SK-N-SH (cell line): ENCODE measurements at regions not wholly inside any gene's neighbourhood (a gene's known extent, or its start where the extent isn't known, plus 50 kb on each side); places are given as distances from the start of the nearest gene placed in this dataset.

Experiments used
- CTCF ChIA-PET: fragments of 300-600, 350-600 bp; formaldehyde crosslinking; extraction: SDS; loops from one replicate; lab custom pipeline; 2021; lab: Yijun Ruan, JAX
- POLR2A ChIA-PET: fragments of 350-600 bp; sonication (Branson Sonifier 250); formaldehyde crosslinking; extraction: SDS; loops from one replicate; lab custom pipeline; 2020; ENCODE audit warnings: antibody characterized with exemption, inconsistent platforms; lab: Yijun Ruan, JAX
- DNase-seq: peaks from one replicate; pipeline ENCODE4 v3.0.0; 2012
- H2AFZ ChIP-seq: fragments of 200-600 bp; sonication (generic); 2 replicates; pipeline ENCODE4 v1.8.1; 2016; ENCODE audit warnings: antibody characterized with exemption, mild to moderate bottlenecking, low read depth
- H3F3A ChIP-seq: fragments of 200-600 bp; sonication (generic); replicated peaks from 2 replicates; pipeline ENCODE3; 2016; ENCODE audit warnings: antibody characterized with exemption, mild to moderate bottlenecking; ENCODE audit not compliant: insufficient read depth
- H3K27ac ChIP-seq, 2 experiments: fragments of 200-500 bp in 1 of 2; fragments of 200-600 bp in 1 of 2; sonication (Bioruptor generic) in 1 of 2; sonication (generic), shearing (Covaris generic) in 1 of 2; 2 replicates each; pipeline versions ENCODE4 v1.5.1 to v1.6.1; 2014 to 2016; ENCODE audit warnings: low read depth in 2 of 2, inconsistent platforms in 1 of 2, low read length in 1 of 2, mild to moderate bottlenecking in 1 of 2, mixed read lengths in 1 of 2
- H3K27me3 ChIP-seq: fragments of 200-600 bp; sonication (generic), shearing (Covaris generic); 2 replicates; pipeline ENCODE4 v1.6.1; 2016; ENCODE audit warnings: mixed run types; ENCODE audit not compliant: insufficient read depth
- H3K36me3 ChIP-seq, 2 experiments: fragments of 200-500 bp in 1 of 2; fragments of 200-600 bp in 1 of 2; sonication (Bioruptor generic) in 1 of 2; sonication (generic) in 1 of 2; replicated peaks in 1 of 2; 2 replicates each; pipeline versions ENCODE3 to v1.5.1; 2014 to 2016; ENCODE audit warnings: low read length in 1 of 2, mild to moderate bottlenecking in 1 of 2; ENCODE audit not compliant: insufficient read depth in 2 of 2, control insufficient read depth in 1 of 2
- H3K4me1 ChIP-seq, 2 experiments: fragments of 200-500 bp in 1 of 2; fragments of 200-600 bp in 1 of 2; sonication (Bioruptor generic) in 1 of 2; sonication (generic), shearing (Covaris generic) in 1 of 2; 2 replicates each; pipeline versions ENCODE4 v1.5.1 to v1.6.1; 2014 to 2016; ENCODE audit warnings: low read depth in 1 of 2, low read length in 1 of 2, mixed run types in 1 of 2; ENCODE audit not compliant: insufficient read depth in 2 of 2, control insufficient read depth in 1 of 2
- H3K4me2 ChIP-seq: fragments of 200-600 bp; sonication (generic), shearing (Covaris generic); 2 replicates; pipeline ENCODE4 v1.6.1; 2017; ENCODE audit warnings: mixed run types
- H3K4me3 ChIP-seq, 2 experiments: fragments of 200-500 bp in 1 of 2; fragments of 200-600 bp in 1 of 2; sonication (Bioruptor generic) in 1 of 2; sonication (generic), shearing (Covaris generic) in 1 of 2; 2 replicates each; pipeline versions ENCODE4 v1.5.1 to v1.8.1; 2014 to 2016; ENCODE audit warnings: low read depth in 2 of 2, inconsistent platforms in 1 of 2, low read length in 1 of 2, mild to moderate bottlenecking in 1 of 2, mixed read lengths in 1 of 2, moderate library complexity in 1 of 2
- H3K79me2 ChIP-seq: fragments of 200-600 bp; sonication (generic); 2 replicates; pipeline ENCODE4 v1.8.1; 2017; ENCODE audit warnings: mild to moderate bottlenecking; ENCODE audit not compliant: insufficient read depth
- H3K9ac ChIP-seq: fragments of 200-600 bp; sonication (generic); 2 replicates; pipeline ENCODE4 v1.6.1; 2017; ENCODE audit warnings: mixed run types
- H3K9me2 ChIP-seq: fragments of 200-600 bp; sonication (generic); 2 replicates; pipeline ENCODE4 v1.6.1; 2017; ENCODE audit warnings: mixed run types
- H3K9me3 ChIP-seq: fragments of 200-600 bp; sonication (generic); 2 replicates; pipeline ENCODE4 v1.6.1; 2017; ENCODE audit warnings: mixed run types, mild to moderate bottlenecking, moderate library complexity
- H4K20me1 ChIP-seq: fragments of 200-600 bp; sonication (generic); 2 replicates; pipeline ENCODE4 v1.6.1; 2017; ENCODE audit warnings: mild to moderate bottlenecking, mixed run types; ENCODE audit not compliant: insufficient read depth
- ELF1 ChIP-seq: IDR thresholded peaks from 2 replicates; pipeline ENCODE4 v1.4.0; 2012
- EP300 ChIP-seq, 2 experiments: IDR thresholded peaks; 2 replicates each; pipeline versions ENCODE4 v1.4.0 to v1.6.1; 2012; ENCODE audit warnings: borderline replicate concordance in 1 of 2, low read depth in 1 of 2, low read length in 1 of 2
- EZH2phosphoT487 ChIP-seq: fragments of 200-600 bp; sonication (generic); IDR thresholded peaks from 2 replicates; pipeline ENCODE4 v1.6.1; 2017; ENCODE audit warnings: low read depth, mixed run types, mild to moderate bottlenecking, antibody characterized with exemption, moderate library complexity, borderline replicate concordance
- FOXJ3 ChIP-seq: sonication (generic); formaldehyde crosslinking; IDR thresholded peaks from 2 replicates; pipeline ENCODE4 v1.5.1; 2020; ENCODE audit warnings: mild to moderate bottlenecking, missing genetic modification reagents
- GABPA ChIP-seq: IDR thresholded peaks from 2 replicates; pipeline ENCODE4 v1.4.0; 2012; ENCODE audit warnings: low read depth, mild to moderate bottlenecking
- GATA2 ChIP-seq: sonication (generic); formaldehyde crosslinking; IDR thresholded peaks from 2 replicates; pipeline ENCODE4 v1.5.0; 2020; ENCODE audit warnings: mild to moderate bottlenecking, missing genetic modification reagents
- MXI1 ChIP-seq: IDR thresholded peaks from 2 replicates; pipeline ENCODE4 v1.6.1; 2012; ENCODE audit warnings: mild to moderate bottlenecking, low read depth, low read length, improper control_type of control experiment
- NRF1 ChIP-seq: IDR thresholded peaks from 2 replicates; pipeline ENCODE4 v1.6.1; 2012; ENCODE audit warnings: low read depth, mild to moderate bottlenecking, low read length
- POLR2AphosphoS5 ChIP-seq: IDR thresholded peaks from 2 replicates; pipeline ENCODE4 v1.6.1; 2012; ENCODE audit warnings: low read depth, low read length
- RAD21 ChIP-seq: IDR thresholded peaks from 2 replicates; pipeline ENCODE4 v1.6.1; 2012; ENCODE audit warnings: mild to moderate bottlenecking, low read length
- RCOR1 ChIP-seq: fragments of 150-350 bp; IDR thresholded peaks from 2 replicates; pipeline ENCODE4 v1.6.1; 2017; ENCODE audit warnings: antibody characterized with exemption, low read length
- RFX5 ChIP-seq: IDR thresholded peaks from 2 replicates; pipeline ENCODE4 v1.6.1; 2012; ENCODE audit warnings: mild to moderate bottlenecking, improper control_type of control experiment, low read length
- RXRA ChIP-seq: IDR thresholded peaks from 2 replicates; pipeline ENCODE4 v1.4.0; 2012; ENCODE audit warnings: low read depth, mild to moderate bottlenecking, borderline replicate concordance
- SMC3 ChIP-seq: IDR thresholded peaks from 2 replicates; pipeline ENCODE4 v1.6.1; 2012; ENCODE audit warnings: low read depth, low read length, improper control_type of control experiment
- TAF1 ChIP-seq: IDR thresholded peaks from 2 replicates; pipeline ENCODE4 v1.6.1; 2012; ENCODE audit warnings: low read depth, mild to moderate bottlenecking, low read length, moderate library complexity, borderline replicate concordance
- TEAD4 ChIP-seq: IDR thresholded peaks from 2 replicates; pipeline ENCODE4 v1.4.0; 2012; ENCODE audit warnings: mild to moderate bottlenecking, borderline replicate concordance; ENCODE audit not compliant: insufficient read depth
- WGBS: methylation state at CpG from one replicate; pipeline ENCODE4 v1.1.6; 2017; ENCODE audit warnings: low lambda C conversion rate; 5-methylcytosine and 5-hydroxymethylcytosine counted together
- TF ChIP-seq, protein P1 (sequence below): IDR thresholded peaks from 2 replicates; pipeline ENCODE4 v1.4.0; 2012; ENCODE audit warnings: low read depth
- TF ChIP-seq, protein P2 (sequence below): IDR thresholded peaks from 2 replicates; pipeline ENCODE4 v1.6.1; 2012; ENCODE audit warnings: mild to moderate bottlenecking, low read depth, low read length, moderate library complexity
- TF ChIP-seq, protein P3 (sequence below): fragments of 200-600 bp; sonication (generic); IDR thresholded peaks from 2 replicates; pipeline ENCODE4 v1.6.1; 2017; ENCODE audit warnings: antibody characterized with exemption, mild to moderate bottlenecking, moderate library complexity

DNA sequence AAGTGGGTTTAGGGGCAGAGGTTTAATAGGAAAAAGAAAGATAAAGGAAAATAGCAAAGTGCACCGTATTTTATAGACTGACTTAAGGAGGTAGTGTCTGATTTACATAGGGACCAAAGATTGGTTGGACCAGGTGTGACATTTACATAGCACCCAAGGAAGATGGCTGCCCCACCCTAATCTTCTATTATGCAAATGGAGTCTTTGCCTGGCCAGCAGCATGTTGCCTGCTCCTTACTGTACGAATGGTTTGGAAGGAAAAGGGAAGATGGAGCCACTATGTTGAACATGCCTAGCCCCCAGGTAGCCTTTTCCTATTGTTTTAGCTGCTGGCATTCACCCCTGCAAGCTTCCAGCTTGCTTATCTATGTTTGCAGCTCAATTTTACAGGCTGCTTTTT lies 146.2 kb upstream of the PDE5A start:
- TF ChIP-seq TEAD4 (no peak), TAF1 (no peak), POLR2AphosphoS5 (no peak), SMC3 (no peak), RCOR1 (no peak), RFX5 (no peak)
- TF ChIP-seq, protein P1, sequence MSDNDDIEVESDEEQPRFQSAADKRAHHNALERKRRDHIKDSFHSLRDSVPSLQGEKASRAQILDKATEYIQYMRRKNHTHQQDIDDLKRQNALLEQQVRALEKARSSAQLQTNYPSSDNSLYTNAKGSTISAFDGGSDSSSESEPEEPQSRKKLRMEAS, result no peak
- TF ChIP-seq, protein P2, sequence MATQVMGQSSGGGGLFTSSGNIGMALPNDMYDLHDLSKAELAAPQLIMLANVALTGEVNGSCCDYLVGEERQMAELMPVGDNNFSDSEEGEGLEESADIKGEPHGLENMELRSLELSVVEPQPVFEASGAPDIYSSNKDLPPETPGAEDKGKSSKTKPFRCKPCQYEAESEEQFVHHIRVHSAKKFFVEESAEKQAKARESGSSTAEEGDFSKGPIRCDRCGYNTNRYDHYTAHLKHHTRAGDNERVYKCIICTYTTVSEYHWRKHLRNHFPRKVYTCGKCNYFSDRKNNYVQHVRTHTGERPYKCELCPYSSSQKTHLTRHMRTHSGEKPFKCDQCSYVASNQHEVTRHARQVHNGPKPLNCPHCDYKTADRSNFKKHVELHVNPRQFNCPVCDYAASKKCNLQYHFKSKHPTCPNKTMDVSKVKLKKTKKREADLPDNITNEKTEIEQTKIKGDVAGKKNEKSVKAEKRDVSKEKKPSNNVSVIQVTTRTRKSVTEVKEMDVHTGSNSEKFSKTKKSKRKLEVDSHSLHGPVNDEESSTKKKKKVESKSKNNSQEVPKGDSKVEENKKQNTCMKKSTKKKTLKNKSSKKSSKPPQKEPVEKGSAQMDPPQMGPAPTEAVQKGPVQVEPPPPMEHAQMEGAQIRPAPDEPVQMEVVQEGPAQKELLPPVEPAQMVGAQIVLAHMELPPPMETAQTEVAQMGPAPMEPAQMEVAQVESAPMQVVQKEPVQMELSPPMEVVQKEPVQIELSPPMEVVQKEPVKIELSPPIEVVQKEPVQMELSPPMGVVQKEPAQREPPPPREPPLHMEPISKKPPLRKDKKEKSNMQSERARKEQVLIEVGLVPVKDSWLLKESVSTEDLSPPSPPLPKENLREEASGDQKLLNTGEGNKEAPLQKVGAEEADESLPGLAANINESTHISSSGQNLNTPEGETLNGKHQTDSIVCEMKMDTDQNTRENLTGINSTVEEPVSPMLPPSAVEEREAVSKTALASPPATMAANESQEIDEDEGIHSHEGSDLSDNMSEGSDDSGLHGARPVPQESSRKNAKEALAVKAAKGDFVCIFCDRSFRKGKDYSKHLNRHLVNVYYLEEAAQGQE, result no peak
- no peaks in the 10 kb centered on the region for H3K79me2 ChIP-seq
- H3K4me2 ChIP-seq, result no peak overlapping the region
- H4K20me1 ChIP-seq, result no peaks in the 10 kb centered on the region
- H3K4me1 ChIP-seq, result no peaks in the 10 kb centered on the region
- H3K9me2 ChIP-seq, result no peaks in the 10 kb centered on the region
- H3K36me3 ChIP-seq, result no peaks in the 10 kb centered on the region
- POLR2A ChIA-PET, result no interaction called here
- no peaks in the 10 kb centered on the region for H3K27me3 ChIP-seq
- H3K4me3 ChIP-seq, result no peak overlapping the region
- H3F3A ChIP-seq, result no peaks in the 10 kb centered on the region
- no peak for DNase-seq
- no peak overlapping the region for H2AFZ ChIP-seq
- CTCF ChIA-PET, result interaction anchor here (0.8 kb wide), 1 partner anchor 146 kb away, joined by 3 read pairs; the partner anchor contains the start of gene PDE5A
- no peaks in the 10 kb centered on the region for H3K9me3 ChIP-seq
- H3K27ac ChIP-seq, result no peak overlapping the region
- no peak overlapping the region for H3K9ac ChIP-seq
- WGBS, result 27% methylated on average over 2 of the region's 2 CpGs

DNA sequence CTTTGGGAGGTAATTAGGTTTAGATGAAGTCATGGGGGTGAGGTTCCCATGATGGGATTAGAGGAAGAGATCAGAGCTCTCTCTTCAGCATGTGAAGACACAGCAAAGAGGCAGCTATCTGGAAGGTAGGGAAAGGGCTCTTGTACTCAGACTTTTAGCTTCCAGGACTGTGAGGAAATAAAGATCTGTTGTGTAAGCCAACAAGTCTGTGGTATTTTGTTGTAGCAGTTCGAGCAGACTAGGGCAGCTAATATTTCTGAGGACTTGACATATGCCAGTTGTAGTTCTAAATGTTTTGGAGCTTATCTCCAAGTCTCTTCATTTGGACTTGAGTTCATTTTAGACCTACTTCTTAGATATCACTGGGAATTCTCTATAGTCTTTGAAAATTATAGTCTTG lies 137.3 kb upstream of the PDE5A start:
- WGBS, result 8% methylated on average over 1 of the region's 1 CpG
- H3K4me2 ChIP-seq, result no peak overlapping the region
- no peaks in the 10 kb centered on the region for H3K36me3 ChIP-seq
- H2AFZ ChIP-seq, result no peak overlapping the region
- no peaks in the 10 kb centered on the region for H3K9me2 ChIP-seq
- H3K4me1 ChIP-seq, result no peaks in the 10 kb centered on the region
- no peaks in the 10 kb centered on the region for H4K20me1 ChIP-seq
- no peaks in the 10 kb centered on the region for H3K27me3 ChIP-seq
- H3K79me2 ChIP-seq, result no peaks in the 10 kb centered on the region
- H3F3A ChIP-seq, result no peaks in the 10 kb centered on the region
- H3K9me3 ChIP-seq, result no peaks in the 10 kb centered on the region; the same call in 1 of the 2 replicates
- H3K4me3 ChIP-seq, result no peak overlapping the region
- no peak for TF ChIP-seq GABPA
- TF ChIP-seq EP300 (IDR thresholded peaks at IDR 0.05; ENCODE audit: borderline replicate concordance in 1 of 2, low read depth in 1 of 2, low read length in 1 of 2), result no peak
- TF ChIP-seq NRF1, result no peak
- no peak for TF ChIP-seq FOXJ3 (CRISPR knock-in tag)
- TF ChIP-seq, protein P2, result no peak
- TF ChIP-seq, protein P3, sequence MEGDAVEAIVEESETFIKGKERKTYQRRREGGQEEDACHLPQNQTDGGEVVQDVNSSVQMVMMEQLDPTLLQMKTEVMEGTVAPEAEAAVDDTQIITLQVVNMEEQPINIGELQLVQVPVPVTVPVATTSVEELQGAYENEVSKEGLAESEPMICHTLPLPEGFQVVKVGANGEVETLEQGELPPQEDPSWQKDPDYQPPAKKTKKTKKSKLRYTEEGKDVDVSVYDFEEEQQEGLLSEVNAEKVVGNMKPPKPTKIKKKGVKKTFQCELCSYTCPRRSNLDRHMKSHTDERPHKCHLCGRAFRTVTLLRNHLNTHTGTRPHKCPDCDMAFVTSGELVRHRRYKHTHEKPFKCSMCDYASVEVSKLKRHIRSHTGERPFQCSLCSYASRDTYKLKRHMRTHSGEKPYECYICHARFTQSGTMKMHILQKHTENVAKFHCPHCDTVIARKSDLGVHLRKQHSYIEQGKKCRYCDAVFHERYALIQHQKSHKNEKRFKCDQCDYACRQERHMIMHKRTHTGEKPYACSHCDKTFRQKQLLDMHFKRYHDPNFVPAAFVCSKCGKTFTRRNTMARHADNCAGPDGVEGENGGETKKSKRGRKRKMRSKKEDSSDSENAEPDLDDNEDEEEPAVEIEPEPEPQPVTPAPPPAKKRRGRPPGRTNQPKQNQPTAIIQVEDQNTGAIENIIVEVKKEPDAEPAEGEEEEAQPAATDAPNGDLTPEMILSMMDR, result no peak
- no peak for TF ChIP-seq SMC3
- TF ChIP-seq TAF1, result no peak
- TF ChIP-seq RFX5, result no peak
- TF ChIP-seq RAD21, result no peak
- TF ChIP-seq EZH2phosphoT487, result no peak
- TF ChIP-seq ELF1, result no peak
- TF ChIP-seq MXI1, result no peak
- no peak for TF ChIP-seq RXRA
- no peak for TF ChIP-seq GATA2 (CRISPR knock-in tag)
- TF ChIP-seq, all 33 proteins: peak for 0
- POLR2A ChIA-PET, result no interaction called here
- DNase-seq, result no peak
- Histone ChIP-seq H3K9ac (no peak overlapping the region), H3K27ac (no peak overlapping the region)
- CTCF ChIA-PET, result interaction anchor here (0.6 kb wide), 1 partner anchor 280 kb away, joined by 3 read pairs; no protein-coding TSS in a partner anchor
